C4-2B (cell line): ENCODE measurements at regions not wholly inside any gene's neighbourhood (a gene's known extent, or its start where the extent isn't known, plus 50 kb on each side); places are given as distances from the start of the nearest gene placed in this dataset.

Experiments
- ZFX ChIP-seq: fragments of 450-650 bp; IDR thresholded peaks from 2 replicates; pipeline ENCODE4 v1.6.1; 2017
- TF ChIP-seq, protein P1 (sequence below): fragments of 450-650 bp; conservative IDR thresholded peaks from 2 replicates; pipeline ENCODE4 v1.5.1; 2017; ENCODE audit warnings: mild to moderate bottlenecking

DNA sequence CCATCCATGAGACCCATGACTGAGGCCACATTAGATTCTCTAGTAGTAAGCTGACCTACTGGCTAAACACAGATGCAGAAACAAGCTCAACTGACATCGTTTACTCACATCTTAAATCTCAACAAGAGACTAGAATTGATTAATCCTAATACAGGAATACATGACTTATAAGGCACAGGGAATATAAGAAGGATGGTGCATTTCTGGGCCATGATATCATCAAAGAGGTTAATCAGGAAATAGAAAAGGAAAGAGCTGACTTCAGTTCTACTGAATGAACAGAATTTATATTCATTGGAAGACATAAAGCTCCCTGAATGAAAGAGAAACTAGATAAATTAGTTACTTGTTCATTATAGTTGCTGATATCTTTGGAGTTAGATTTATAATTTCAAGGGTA, 1406.5 kb downstream of the STIM2 start:
- TF ChIP-seq, protein P1, sequence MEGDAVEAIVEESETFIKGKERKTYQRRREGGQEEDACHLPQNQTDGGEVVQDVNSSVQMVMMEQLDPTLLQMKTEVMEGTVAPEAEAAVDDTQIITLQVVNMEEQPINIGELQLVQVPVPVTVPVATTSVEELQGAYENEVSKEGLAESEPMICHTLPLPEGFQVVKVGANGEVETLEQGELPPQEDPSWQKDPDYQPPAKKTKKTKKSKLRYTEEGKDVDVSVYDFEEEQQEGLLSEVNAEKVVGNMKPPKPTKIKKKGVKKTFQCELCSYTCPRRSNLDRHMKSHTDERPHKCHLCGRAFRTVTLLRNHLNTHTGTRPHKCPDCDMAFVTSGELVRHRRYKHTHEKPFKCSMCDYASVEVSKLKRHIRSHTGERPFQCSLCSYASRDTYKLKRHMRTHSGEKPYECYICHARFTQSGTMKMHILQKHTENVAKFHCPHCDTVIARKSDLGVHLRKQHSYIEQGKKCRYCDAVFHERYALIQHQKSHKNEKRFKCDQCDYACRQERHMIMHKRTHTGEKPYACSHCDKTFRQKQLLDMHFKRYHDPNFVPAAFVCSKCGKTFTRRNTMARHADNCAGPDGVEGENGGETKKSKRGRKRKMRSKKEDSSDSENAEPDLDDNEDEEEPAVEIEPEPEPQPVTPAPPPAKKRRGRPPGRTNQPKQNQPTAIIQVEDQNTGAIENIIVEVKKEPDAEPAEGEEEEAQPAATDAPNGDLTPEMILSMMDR, result no peak
- TF ChIP-seq ZFX, result no peak
